D341Med (cell line): ENCODE measurements at regions not wholly inside any gene's neighbourhood (a gene's known extent, or its start where the extent isn't known, plus 50 kb on each side); places are given as distances from the start of the nearest gene placed in this dataset.
"Not testable (repeated sequence)": the region's sequence is repeated elsewhere in the genome, so short reads cannot be mapped to it uniquely, and the experiment has no call there.

Source experiments
- DNase-seq: peaks from one replicate; pipeline ENCODE4 v3.0.0; 2012; ENCODE audit warnings: low spot score

DNA sequence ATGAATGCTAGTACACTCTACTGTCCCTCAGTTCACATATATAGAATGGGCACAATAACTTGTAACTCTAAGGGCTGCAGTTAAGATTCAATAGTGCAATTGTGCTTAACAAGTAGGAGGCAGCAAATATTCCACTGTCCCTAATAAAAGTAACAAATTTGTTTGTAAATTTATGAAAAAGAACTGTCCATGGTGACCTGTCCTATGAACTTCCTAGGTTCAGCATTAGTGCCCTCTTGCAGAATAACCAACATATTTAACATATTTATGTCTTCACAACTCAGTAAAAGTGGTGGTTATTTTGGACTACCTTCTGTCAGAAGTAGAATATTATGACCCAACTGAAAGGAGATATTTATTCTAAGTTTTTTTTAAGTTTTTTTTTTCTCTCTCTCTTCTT lies 327.8 kb downstream of the CENPW start:
- DNase-seq = no peak

DNA sequence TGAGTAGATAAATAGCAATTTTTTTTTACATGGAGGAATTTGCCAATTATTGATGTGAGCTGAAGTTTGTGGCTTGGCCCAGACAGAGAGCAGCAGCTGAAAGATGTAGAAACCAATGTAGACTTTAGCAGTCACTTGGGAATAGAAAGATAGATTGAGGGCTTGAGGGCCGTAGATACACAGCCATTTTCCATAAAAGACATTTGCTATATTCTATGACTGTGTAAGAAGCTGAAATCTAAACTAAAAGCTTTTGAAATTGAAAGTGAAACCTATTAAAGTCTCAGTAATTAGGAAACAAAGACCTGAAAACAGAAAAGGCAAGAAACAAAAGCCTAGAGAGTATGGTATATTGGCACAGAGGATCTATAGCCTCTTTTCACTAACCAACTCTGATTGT lies 332.7 kb downstream of the CENPW start:
- DNase-seq = no peak

DNA sequence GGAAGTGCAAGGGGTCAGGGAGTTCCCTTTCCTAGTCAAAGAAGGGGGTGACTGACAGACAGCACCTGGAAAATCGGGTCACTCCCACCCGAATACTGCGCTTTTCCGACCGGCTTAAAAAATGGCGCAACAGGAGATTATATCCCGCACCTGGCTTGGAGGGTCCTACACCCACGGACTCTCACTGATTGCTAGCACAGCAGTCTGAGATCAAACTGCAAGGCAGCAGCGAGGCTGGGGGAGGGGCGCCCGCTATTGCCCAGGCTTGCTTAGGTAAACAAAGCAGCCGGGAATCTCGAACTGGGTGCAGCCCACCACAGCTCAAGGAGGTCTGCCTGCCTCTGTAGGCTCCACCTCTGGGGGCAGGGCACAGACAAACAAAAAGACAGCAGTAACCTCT lies 333.8 kb downstream of the CENPW start:
- DNase-seq = not testable (repeated sequence)

DNA sequence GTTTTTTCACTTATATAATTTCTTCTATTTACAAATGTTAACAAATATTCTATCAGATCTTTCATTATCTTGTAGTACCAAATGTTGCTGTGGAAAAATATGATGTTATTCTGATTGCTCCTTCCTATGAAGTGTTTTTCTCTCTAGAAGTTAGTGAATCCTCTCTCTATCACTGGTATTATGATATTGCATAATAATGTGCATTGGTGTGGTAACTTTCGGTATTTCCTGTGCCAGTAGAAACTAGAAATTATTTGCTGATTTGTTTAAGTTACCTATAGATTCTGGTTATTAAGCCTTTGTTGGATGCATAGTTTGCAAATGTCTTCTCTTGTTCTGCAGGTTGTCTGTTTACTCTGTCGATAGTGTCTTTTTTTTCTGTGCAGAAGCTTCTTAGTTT lies 342.5 kb downstream of the CENPW start:
- DNase-seq = no peak

DNA sequence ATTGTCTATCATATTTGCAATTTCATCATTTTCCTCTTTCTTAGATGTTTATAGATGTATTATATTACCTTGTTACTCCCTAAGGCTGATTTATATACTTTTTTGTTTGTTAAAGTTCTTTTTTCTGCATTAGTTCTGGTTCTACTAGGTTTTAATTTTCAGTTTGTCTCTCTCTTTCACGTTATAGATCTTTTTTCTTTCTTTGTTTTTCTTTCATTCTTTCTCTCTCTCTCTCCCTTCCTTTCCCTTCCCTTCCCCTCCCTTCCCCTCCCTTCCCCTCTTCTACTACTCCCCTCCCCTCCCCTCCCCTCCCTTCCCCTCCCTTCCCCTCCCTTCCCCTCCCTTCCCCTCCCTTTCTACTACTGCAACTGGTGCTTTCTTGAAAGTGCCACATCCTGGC lies 345.3 kb downstream of the CENPW start:
- no peak for DNase-seq

DNA sequence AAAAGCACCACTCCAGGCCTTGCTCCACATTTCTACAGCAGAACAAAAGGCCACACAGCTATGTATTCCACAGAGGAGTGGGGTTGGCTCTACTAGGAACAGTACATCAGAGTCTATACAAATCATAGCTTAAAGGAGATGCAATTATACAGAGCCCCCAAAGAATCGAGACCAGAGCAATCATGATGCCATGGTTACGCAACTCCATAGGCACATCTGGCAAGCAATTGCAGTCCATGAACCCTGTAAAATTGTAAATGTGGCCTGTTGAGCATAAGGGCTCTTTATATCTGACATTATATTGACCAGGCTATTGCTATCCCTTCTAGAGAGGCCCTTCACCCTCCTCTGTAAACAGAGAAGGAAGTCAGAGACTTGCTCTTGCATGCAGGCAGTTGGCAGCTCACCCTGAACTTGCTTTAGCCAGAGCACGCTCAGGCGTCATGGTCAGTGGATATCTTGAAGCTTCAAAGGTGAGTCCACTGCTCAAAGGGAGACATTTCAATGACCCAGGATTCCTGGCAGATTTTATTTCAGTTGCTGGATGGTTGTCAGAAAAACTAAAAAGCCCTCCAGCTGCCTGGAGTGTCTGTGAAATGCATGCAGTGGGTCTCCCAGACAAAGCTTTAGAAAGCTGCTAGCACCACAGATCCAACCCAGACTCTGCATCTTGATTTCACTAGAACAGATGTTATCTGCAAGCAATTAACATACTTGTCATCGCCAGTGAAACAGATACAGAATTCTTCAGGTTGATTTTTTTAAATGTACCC lies 357.2 kb downstream of the CENPW start:
- no peak for DNase-seq

DNA sequence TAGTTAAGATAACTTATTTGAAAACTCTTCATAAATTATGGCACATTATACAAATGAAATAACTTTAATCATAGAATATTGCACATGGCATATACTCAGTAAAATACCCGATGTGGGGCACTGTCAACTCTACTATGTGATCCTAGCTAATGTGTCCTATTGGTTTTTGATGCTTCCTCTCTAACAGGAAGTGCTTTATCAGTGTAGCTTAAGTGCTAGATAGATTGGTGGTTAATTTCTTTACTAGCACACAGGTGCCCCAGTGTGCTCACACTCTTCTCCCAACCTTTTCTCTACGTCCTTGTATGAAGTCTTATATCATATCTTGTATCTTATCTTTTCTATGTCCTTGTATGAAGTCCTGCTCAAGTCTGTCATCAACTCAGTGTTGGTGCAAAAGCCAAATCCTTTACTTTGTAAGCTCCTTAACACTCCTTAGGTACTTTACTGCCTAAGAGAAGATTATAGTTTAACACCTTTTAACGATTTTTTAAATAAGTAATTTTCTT lies 358.9 kb downstream of the CENPW start:
- DNase-seq = no peak

DNA sequence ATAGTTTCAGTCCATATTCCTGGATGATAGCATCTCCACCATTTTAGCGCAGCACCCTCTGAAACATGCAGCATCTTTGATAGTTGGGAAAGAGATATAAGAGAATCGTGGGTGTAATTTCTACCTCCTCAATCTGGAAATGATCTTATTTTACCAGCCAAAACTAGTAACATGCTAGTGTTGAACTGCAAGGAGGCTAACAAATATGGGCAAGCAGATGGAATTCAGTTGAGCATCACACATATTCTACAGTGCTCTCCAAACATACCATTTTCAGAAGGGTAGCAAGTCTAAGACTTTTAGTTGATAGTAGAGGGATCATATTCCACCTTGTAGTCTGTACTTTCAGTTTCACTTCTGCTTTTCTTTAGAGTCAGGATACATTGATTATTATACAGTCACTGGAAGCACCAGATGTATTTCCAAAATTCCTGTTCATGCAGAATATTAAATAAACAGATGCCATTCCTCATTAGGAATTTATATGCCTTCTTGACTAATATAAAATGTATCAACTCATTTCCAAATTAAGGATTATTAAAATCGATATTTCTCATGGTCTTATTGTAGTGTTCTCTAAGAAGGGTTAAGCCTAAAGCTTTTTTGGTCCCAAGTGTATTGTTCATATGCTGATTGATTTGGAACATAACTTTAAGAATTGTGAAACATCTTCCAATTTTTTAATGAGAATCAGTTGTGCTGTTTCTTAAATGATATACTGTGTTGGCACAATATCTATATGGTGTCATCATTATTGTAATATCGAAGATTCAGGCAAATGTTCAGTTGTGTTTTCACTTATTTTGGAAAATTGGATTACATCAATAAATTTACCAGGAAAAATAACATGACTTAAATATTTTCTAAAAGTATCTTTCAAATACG lies 362.0 kb downstream of the CENPW start:
- no peak for DNase-seq

DNA sequence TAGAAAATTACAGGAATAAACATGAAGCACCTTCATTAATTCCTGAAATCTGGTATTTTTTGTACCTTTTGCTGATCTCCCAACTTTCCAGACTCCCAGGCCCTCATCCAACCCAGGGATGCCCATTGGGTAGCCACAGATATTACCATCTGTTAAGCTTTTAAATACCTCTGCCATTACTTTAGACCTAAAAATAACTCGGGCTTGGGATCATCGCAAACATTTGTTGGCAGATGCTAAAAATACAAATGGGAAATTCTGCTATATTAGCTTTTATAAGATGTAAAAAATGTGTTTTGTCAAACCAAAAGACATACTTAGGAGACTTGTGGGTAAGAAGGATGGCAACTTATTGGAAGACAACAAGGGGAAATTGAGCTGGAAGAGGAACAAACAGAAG lies 376.1 kb downstream of the CENPW start:
- no peak for DNase-seq

DNA sequence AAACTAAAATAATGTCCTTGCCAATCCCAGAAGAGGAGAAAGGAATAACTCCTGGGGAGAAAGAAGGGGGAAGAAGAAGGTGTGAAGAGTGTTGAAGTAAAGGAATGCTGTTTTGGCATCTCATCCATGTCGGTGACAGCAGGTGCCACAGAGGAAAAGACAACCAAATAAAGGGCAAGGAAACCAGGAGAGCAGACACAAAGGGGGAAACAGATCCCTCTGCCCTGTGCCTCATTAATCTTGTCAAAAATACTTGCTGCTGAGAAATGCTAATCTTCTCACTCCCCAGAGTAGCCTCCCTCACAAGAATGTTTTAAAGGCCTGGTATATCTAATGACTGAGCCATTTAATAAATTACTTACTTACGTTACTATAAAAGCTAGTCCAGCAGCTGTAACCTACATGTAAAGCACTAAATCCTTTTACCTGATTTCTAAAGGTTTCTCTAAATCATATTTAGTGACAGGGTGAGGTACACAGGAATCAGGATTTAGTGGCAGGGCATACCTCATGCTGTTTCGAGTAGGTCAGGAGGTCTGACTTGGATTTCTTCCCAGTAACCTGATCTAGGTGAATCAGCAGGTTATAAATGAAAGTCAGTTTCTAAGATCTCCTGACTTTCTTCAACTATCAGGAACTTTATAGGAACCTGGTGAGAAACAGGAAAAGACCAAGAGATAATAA lies 377.1 kb downstream of the CENPW start:
- peak; percentile 15 for DNase-seq

DNA sequence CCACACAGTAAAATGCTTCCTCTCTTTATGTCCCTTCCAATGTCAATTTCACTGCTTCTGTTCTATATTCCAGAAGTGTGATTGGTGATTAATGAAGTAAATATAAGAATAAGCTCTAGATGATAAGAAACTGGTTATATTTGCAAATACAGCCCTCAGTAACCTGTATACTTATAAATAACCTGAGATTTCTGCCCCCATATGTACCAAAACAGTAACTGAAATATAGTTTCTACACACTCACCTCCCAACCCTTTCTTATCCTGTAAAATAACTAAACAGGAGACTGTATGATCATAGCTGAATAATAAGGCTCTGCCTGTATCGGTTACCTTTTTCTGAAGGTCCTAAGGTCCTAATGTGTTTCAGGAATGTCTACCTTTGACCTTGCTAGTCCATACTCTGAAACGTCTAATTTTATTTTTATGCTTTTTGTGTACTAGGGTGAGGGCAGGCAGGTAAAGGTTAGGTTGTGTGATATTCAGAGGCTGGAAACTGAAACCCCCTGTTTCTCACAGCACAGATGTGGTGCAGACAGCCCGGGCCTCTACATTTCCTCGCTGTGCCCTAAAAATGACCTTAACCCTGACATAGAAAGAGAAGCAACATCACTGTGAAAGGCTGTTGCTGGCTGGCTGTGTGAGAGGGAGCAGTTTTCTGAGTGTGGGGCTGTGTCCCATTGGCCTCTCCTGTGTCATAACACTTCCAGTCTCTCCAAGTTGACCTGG lies 378.8 kb downstream of the CENPW start:
- DNase-seq = no peak

DNA sequence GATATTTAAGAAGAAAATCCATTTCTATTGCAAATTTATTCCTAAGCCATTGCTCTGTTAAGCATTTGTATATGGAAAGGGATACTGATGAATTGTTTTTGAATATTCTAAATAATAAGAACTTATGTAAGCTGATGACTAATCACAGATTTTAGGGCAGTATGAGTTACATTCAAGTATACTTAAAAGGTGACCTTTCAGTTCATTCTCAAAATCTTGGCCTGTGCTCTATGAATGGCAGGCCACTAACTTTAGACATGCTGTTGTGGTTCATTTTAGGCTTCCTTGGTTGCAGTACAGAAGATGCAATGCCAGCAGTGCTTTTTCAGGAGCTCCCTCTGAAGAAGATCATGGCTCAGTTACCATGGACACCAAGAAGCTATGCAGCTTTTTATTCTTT lies 380.4 kb downstream of the CENPW start:
- no peak for DNase-seq

DNA sequence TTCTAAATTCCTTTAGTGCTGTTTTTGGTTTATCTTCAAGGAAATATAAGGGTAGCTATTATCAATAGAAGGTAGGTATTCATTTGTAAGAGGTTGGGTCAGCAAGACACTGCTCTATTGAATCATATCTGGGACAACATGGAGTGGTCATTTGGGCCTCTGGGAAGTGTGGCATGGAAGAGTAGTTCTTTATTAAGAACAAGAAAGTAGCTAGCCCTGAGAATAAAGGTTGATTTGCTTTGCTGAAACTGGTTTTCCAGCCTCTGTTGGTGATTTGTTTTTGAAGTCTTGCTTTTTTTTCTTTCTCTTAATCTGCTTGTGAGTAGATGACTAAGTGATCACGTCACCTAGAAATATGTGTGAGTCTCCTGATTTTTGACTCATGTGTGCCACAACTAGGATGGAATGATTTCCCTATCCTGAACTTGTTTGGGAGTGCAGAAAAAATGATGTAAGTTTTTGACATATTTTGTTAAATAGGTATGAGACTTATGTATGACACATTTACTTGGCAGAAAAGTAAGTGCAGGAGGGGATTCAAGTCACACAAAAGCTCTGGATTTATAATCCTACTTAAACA lies 381.8 kb downstream of the CENPW start:
- DNase-seq = no peak

DNA sequence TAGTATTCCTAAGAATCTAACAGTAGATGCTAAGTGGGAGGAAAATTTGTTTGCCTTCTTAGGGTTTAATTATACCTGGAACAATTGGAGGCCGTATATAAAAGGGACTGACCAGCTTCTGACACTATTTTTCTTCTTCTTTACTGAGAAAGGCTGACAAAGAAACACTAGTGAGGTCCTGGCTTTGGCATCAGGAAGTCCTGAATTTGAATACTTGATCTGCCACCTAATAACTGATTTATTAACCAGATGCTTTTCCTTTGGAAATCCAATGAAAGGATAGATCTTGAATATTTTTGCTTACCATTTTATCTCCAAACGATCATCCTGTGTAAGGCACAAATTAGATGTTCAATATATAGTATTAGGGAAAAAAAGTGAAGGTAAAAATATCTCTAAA lies 382.5 kb downstream of the CENPW start:
- no peak for DNase-seq

DNA sequence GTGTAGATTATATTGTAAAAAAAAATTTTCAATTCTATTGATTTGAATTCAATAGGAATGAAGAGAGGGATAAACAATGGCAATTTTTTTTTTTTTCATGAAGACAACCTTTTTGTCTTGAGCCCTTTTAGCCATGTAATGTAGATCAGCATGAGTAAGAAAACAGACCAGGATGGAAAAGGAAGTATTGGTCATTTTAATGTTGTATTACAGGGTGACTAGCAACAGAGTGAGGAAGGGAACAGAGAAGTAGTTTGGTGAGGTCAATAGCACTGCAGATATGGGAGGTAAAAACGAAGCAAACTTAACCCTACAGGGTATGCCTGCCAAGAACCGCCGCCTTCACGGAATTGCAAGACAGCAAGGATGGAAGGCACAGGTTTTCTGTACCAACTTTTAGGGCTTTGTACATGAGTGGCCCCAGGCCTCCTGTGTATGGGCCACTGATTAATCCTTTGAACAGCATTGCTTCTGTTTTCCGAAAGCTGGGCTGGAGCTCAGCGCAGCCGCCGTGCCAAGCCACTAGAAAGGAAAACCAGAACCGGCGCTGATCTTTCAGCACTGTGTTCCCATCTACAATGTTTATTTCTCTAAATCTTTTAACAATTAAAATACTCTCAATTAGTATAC lies 383.7 kb downstream of the CENPW start:
- DNase-seq = no peak

DNA sequence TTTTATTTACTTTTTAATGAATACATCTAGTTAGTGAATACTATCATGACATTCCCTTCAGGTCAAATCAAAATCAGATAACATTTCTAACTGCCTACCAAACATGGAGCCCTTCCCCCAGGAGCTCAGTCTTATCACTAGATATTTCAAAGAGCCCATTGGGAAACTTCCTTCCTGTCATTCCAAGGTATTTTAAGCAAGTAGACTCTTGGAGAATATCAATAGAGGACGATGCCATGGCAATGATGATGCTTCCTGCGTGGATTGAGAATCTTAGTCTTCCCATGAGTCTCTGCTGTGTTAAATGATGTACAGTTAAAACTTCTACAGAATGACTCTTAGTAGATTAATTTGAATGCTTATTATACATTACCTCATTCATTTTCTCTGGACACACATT lies 384.9 kb downstream of the CENPW start:
- DNase-seq = no peak

DNA sequence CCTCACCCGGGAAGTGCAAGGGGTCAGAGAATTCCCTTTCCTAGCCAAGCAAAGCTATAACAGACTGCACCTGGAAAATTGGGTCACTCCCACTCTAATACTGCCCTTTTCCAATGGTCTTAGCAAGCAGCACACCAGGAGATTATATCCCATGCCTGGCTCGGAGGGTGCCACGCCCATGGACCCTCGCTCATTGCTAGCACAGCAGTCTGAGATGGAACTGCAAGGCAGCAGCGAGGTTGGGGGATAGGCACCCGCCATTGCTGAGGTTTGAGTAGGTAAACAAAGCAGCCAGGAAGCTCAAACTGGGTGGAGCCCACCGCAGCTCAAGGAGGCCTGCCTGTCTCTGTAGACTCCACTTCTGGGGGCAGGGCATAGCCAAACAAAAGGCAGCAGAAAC lies 386.5 kb downstream of the CENPW start:
- not testable (repeated sequence) for DNase-seq

DNA sequence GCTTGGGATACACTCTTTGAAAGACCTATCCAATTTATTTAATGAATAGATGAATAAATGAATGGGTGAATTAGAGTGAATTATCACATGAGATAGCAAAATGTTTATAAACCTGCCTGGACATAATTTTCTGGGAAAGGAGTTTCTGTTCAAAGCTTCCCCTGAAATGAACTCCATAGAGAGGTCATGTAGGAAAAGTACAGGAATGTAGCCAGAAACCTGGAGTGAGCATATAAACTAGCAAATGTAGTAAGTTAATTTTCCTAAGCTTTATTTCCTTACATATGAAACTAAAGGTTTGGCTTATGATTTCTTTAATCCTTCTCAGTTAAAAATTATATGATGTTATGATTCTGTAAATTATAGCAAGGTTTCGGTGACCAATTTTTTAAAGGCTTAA lies 380.3 kb upstream of the RSPO3 start:
- DNase-seq = no peak

DNA sequence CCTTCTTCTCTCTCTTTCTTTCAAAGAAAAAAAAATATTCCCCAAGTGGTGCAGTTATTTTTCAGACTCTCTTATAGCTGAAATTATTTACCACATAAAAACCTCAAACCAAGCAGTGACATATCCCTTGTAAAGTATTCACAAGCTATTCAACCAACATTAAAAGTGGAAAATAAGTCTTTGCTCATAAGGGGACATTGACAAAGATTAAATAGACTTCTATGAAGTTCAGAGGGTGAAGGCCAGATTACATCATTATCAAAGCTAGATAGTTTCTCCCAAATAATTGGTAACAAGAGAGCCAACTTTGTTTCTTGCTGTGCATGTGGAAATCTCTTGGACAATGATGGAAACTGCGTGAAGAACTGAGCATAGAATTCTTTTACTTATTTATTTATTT lies 379.8 kb upstream of the RSPO3 start:
- DNase-seq = no peak

DNA sequence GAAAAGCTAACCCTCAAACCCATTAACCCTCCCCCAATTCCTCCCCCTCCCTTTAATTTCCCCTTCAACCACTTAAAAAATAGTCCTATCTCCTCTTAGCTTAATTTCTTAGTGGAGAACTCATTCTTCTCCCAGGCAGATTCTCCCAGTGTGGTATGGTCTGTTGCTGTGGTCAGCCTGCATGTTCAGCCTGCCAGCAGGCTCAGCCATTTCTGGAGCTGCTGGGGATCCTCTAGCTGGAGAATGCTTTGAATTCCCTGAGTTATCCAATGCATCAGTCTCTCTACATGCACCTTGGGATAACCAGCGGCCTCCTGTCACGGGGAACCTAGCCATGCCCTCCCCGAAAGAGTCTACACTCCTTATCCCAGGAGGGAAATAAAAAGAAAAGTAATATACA lies 375.4 kb upstream of the RSPO3 start:
- no peak for DNase-seq
